ENCODE measurements at regions not wholly inside any gene's neighbourhood (a gene's known extent, or its start where the extent isn't known, plus 50 kb on each side); places are given as distances from the start of the nearest gene placed in this dataset.

GRCh38 chr6:125665295-125665814, 84.1 kb upstream of the HEY2 start:
- Histone ChIP-seq H3K27ac (ENCODE audit: low read length in 2 of 2) (no peak overlapping the region), H3K79me2 (ENCODE audit: control insufficient read depth, insufficient read depth, low read length) (no peaks in the 10 kb centered on the region), H3K36me3 (replicated peaks in 1 of 2; ENCODE audit: control extremely low read depth in 1 of 2, control insufficient read depth in 1 of 2, extremely low read depth in 1 of 2, insufficient read depth in 2 of 2, low read length in 1 of 2) (no peaks in the 10 kb centered on the region), H3K27me3 (replicated peaks in 1 of 4; ENCODE audit: control extremely low read depth in 1 of 4, control insufficient read depth in 3 of 4, insufficient read depth in 4 of 4, low read length in 3 of 4) (peaks cover 0 to 3% (median 1%) of the 10 kb centered on the region in 4 experiments), H3K9ac (ENCODE audit: low read length) (no peak overlapping the region), H3K4me2 (replicated peaks; ENCODE audit: low read depth, low read length, poor library complexity, severe bottlenecking) (no peak overlapping the region), H3K4me3 (ENCODE audit: control extremely low read depth in 1 of 5, extremely low read depth in 1 of 5, insufficient read depth in 1 of 5, low read depth in 2 of 5, low read length in 4 of 5) (no peak overlapping the region), H4K20me1 (ENCODE audit: control insufficient read depth, insufficient read depth, low read length, poor library complexity, severe bottlenecking) (no peaks in the 10 kb centered on the region), H2AFZ (ENCODE audit: insufficient read depth, low read depth, low read length, poor library complexity, severe bottlenecking) (no peak overlapping the region), H3K9me3 (ENCODE audit: control extremely low read depth in 1 of 3, control insufficient read depth in 2 of 3, insufficient read depth in 1 of 3, low read length in 2 of 3) (no peaks in the 10 kb centered on the region), H3K4me1 (ENCODE audit: control insufficient read depth in 2 of 2, insufficient read depth in 2 of 2, low read length in 2 of 2) (no peaks in the 10 kb centered on the region)
- TF ChIP-seq CTCF (IDR thresholded peaks at IDR 0.05): no peak
- no peak for TF ChIP-seq EZH2 (IDR thresholded peaks at IDR 0.05; ENCODE audit: borderline replicate concordance, insufficient read depth, low read depth, low read length, poor library complexity, severe bottlenecking)
- DNase-seq: no peak
- H3K27me3 Mint-ChIP-seq: peaks cover 18% of the 10 kb centered on the region
- 83% methylated on average over 4 of the region's 5 CpGs for WGBS (ENCODE audit: insufficient coverage)
- no peaks in the 10 kb centered on the region for H3K9me3 Mint-ChIP-seq (ENCODE audit: insufficient read depth)
- H3K4me3 Mint-ChIP-seq: no peak overlapping the region
- intact Hi-C loops (cut with micrococcal nuclease): no loop called here
- no peak for ATAC-seq (ENCODE audit: low read depth)
- POLR2A ChIA-PET: no interaction called here
- no peak overlapping the region for H3K27ac Mint-ChIP-seq
- CTCF ChIA-PET: interaction anchor here (0.6 kb wide), 1 partner anchor 106 kb away, joined by 3 read pairs; no protein-coding TSS in a partner anchor
- no peaks in the 10 kb centered on the region for H3K4me1 Mint-ChIP-seq

GRCh38 chr6:125667326-125667725, 82.1 kb upstream of the HEY2 start:
- no peaks in the 10 kb centered on the region for H3K9me3 ChIP-seq (ENCODE audit: control extremely low read depth in 1 of 3, control insufficient read depth in 2 of 3, insufficient read depth in 1 of 3, low read length in 2 of 3)
- DNase-seq: no peak
- Mint-ChIP-seq H3K27ac (no peak overlapping the region), H3K4me1 (no peaks in the 10 kb centered on the region), H3K9me3 (ENCODE audit: insufficient read depth) (no peaks in the 10 kb centered on the region), H3K27me3 (peaks cover 24% of the 10 kb centered on the region), H3K4me3 (no peak overlapping the region)
- H3K27me3 ChIP-seq (replicated peaks in 1 of 4; ENCODE audit: control extremely low read depth in 1 of 4, control insufficient read depth in 3 of 4, insufficient read depth in 4 of 4, low read length in 3 of 4): peaks cover 0 to 3% (median 1%) of the 10 kb centered on the region in 4 experiments
- H3K4me1 ChIP-seq (ENCODE audit: control insufficient read depth in 2 of 2, insufficient read depth in 2 of 2, low read length in 2 of 2): no peaks in the 10 kb centered on the region
- H3K79me2 ChIP-seq (ENCODE audit: control insufficient read depth, insufficient read depth, low read length): no peaks in the 10 kb centered on the region
- POLR2A ChIA-PET: no interaction called here
- no peak overlapping the region for H3K9ac ChIP-seq (ENCODE audit: low read length)
- no peak overlapping the region for H3K27ac ChIP-seq (ENCODE audit: low read length in 2 of 2)
- no peak overlapping the region for H3K4me3 ChIP-seq (ENCODE audit: control extremely low read depth in 1 of 5, extremely low read depth in 1 of 5, insufficient read depth in 1 of 5, low read depth in 2 of 5, low read length in 4 of 5)
- intact Hi-C loops (cut with micrococcal nuclease): no loop called here
- H2AFZ ChIP-seq (ENCODE audit: insufficient read depth, low read depth, low read length, poor library complexity, severe bottlenecking): no peak overlapping the region
- WGBS (ENCODE audit: insufficient coverage): no CpG with 5 or more reads among the region's 6 CpGs
- CTCF ChIA-PET: no interaction called here
- no peak overlapping the region for H3K4me2 ChIP-seq (replicated peaks; ENCODE audit: low read depth, low read length, poor library complexity, severe bottlenecking)
- no peak for ATAC-seq (ENCODE audit: low read depth)
- no peaks in the 10 kb centered on the region for H3K36me3 ChIP-seq (replicated peaks in 1 of 2; ENCODE audit: control extremely low read depth in 1 of 2, control insufficient read depth in 1 of 2, extremely low read depth in 1 of 2, insufficient read depth in 2 of 2, low read length in 1 of 2)
- TF ChIP-seq EZH2 (IDR thresholded peaks at IDR 0.05; ENCODE audit: borderline replicate concordance, insufficient read depth, low read depth, low read length, poor library complexity, severe bottlenecking): no peak
- no peak for TF ChIP-seq CTCF (IDR thresholded peaks at IDR 0.05)
- H4K20me1 ChIP-seq (ENCODE audit: control insufficient read depth, insufficient read depth, low read length, poor library complexity, severe bottlenecking): no peaks in the 10 kb centered on the region
